ENCODE measurements at regions not wholly inside any gene's neighbourhood (a gene's known extent, or its start where the extent isn't known, plus 50 kb on each side); places are given as distances from the start of the nearest gene placed in this dataset.

GRCh38 chr2:195390686-195391321 lies 266.2 kb upstream of the SLC39A10 start:
- TF ChIP-seq CTCF (conservative IDR thresholded peaks at IDR 0.05; ENCODE audit: low read depth, low read length) (no peak), EZH2phosphoT487 (IDR thresholded peaks at IDR 0.05; ENCODE audit: borderline replicate concordance, low read length) (no peak)
